ENCODE measurements at regions not wholly inside any gene's neighbourhood (a gene's known extent, or its start where the extent isn't known, plus 50 kb on each side); places are given as distances from the start of the nearest gene placed in this dataset.
"Not testable (repeated sequence)": the region's sequence is repeated elsewhere in the genome, so short reads cannot be mapped to it uniquely, and the experiment has no call there.

DNA sequence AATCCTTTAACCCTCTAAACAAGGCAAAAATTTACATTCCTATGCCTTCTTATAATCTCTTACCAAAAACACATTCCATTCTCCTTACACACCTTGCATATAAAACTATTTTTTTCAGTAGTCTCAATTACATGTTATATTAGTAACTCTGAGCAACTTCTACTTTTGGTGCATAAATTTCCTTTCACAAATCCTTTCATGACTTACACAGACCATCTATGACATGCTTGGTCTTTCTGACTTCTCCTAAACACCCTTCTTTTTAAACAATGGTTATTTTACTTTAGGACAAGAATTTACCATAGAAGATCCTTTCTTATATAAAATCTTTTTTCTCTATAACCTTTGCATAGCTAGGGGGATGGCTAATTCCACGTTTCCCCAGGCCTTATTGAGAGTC, 208.0 kb upstream of the ARRDC3 start:
- Mint-ChIP-seq H3K4me1 (ENCODE audit: low read depth) (no peaks in the 10 kb centered on the region), H3K36me3 (ENCODE audit: insufficient read depth in 2 of 2) (peaks cover 3 to 4% of the 10 kb centered on the region in 2 donors), H3K27ac (no peak overlapping the region), H3K9me3 (peaks cover 3 to 8% of the 10 kb centered on the region in 2 donors), H3K4me3 (no peak overlapping the region), H3K27me3 (ENCODE audit: low read depth) (no peaks in the 10 kb centered on the region)
- DNase-seq: no peak
- ATAC-seq (replicated peaks in 1 of 2): no peak

- peaks cover 3% of the 10 kb centered on the region in 2 donors for H3K9me3 Mint-ChIP-seq
- DNase-seq: no peak
- peaks cover 3 to 4% of the 10 kb centered on the region in 2 donors for H3K36me3 Mint-ChIP-seq (ENCODE audit: insufficient read depth in 2 of 2)
- no peak for ATAC-seq (replicated peaks in 1 of 2)
- H3K27me3 Mint-ChIP-seq (ENCODE audit: low read depth): no peaks in the 10 kb centered on the region
- no peak overlapping the region for H3K27ac Mint-ChIP-seq
- H3K4me1 Mint-ChIP-seq (ENCODE audit: low read depth): no peaks in the 10 kb centered on the region
- no peak overlapping the region for H3K4me3 Mint-ChIP-seq
Measured at GRCh38 chr5:91586232-91586631, 203.1 kb upstream of the ARRDC3 start.

DNA sequence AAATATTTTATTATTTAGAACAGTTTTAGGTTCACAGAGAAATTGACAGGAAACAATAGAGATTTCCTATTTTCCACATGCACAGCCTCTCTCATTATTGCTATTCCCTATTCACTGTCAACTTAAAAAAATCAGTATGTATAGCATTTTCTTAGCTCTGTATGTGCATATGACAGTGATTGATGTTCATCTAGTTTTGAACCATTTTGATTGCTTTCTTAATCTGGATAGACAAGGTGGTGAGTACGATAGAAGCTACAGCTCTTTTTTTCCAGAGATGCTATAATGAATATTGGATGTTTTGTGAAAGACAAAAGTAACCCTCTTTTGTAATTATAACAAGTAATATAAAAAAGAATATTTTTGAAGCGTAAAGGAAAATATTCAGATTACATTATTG, 201.2 kb upstream of the ARRDC3 start:
- Mint-ChIP-seq H3K27ac (no peak overlapping the region), H3K9me3 (no peaks in the 10 kb centered on the region), H3K4me1 (ENCODE audit: low read depth) (no peaks in the 10 kb centered on the region), H3K4me3 (no peak overlapping the region), H3K36me3 (ENCODE audit: insufficient read depth in 2 of 2) (no peaks in the 10 kb centered on the region), H3K27me3 (ENCODE audit: low read depth) (no peaks in the 10 kb centered on the region)
- ATAC-seq (replicated peaks in 1 of 2): no peak
- no peak for DNase-seq

GRCh38 chr5:91566012-91566411, 182.9 kb upstream of the ARRDC3 start:
- H3K36me3 Mint-ChIP-seq (ENCODE audit: insufficient read depth in 2 of 2); H3K4me3 Mint-ChIP-seq; H3K4me1 Mint-ChIP-seq (ENCODE audit: low read depth); H3K27me3 Mint-ChIP-seq (ENCODE audit: low read depth); H3K27ac Mint-ChIP-seq; ATAC-seq (replicated peaks in 1 of 2); DNase-seq: not testable (repeated sequence)
- peaks cover 21% of the 10 kb centered on the region in 2 donors for H3K9me3 Mint-ChIP-seq

DNA sequence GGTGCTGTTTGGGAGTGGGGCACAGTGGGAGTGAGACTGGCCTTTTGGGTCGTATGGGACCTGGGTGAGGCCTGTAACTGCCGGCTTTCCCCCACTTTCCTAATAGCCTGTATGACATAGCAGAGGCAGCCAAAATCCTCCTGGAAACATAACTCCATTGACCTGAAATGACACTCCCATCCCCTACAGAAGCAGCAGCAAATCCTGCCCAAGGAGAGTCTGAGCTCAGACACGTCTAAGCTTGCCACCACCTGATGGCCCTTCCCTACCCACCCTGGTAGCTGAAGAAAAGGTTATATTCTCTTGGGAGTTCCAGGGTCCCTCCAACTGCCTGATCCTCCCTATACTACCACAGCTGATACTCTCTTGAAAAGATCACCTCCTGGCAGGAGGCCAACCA, 179.8 kb upstream of the ARRDC3 start:
- H3K9me3 Mint-ChIP-seq: peaks cover 24 to 25% of the 10 kb centered on the region in 2 donors
- H3K36me3 Mint-ChIP-seq (ENCODE audit: insufficient read depth in 2 of 2): peaks cover 5 to 9% of the 10 kb centered on the region in 2 donors
- H3K4me3 Mint-ChIP-seq: no peak overlapping the region
- no peak overlapping the region for H3K27ac Mint-ChIP-seq
- no peaks in the 10 kb centered on the region for H3K4me1 Mint-ChIP-seq (ENCODE audit: low read depth)
- no peak for ATAC-seq (replicated peaks in 1 of 2)
- H3K27me3 Mint-ChIP-seq (ENCODE audit: low read depth): no peaks in the 10 kb centered on the region
- no peak for DNase-seq

DNA sequence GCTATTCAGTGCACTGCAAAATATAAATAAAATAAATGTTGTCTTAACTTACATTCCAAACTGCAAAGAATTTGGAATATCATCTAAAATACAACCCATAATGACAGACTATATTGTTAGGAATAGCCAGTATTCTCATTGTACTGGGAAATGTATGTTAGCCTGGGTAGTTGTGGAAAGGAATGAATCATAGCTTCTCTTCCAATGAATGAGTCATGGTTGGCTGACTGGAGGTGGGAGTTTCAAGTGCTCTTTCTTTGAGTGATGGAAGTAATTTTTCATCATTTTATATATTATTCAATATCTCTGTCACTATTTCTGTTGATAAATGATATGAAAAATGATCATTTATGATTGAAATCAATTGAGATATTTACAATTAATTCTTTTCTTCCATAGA, 158.6 kb upstream of the ARRDC3 start:
- H3K36me3 Mint-ChIP-seq (ENCODE audit: insufficient read depth in 2 of 2): no peaks in the 10 kb centered on the region
- no peak for ATAC-seq (replicated peaks in 1 of 2)
- peaks cover 2 to 4% of the 10 kb centered on the region in 2 donors for H3K9me3 Mint-ChIP-seq
- no peak overlapping the region for H3K4me3 Mint-ChIP-seq
- DNase-seq: no peak
- H3K4me1 Mint-ChIP-seq (ENCODE audit: low read depth): no peaks in the 10 kb centered on the region
- no peaks in the 10 kb centered on the region for H3K27me3 Mint-ChIP-seq (ENCODE audit: low read depth)
- no peak overlapping the region for H3K27ac Mint-ChIP-seq

- ATAC-seq (replicated peaks in 1 of 2): no peak
- H3K4me1 Mint-ChIP-seq (ENCODE audit: low read depth): no peaks in the 10 kb centered on the region
- no peak overlapping the region for H3K27ac Mint-ChIP-seq
- no peak for DNase-seq
- no peak overlapping the region for H3K4me3 Mint-ChIP-seq
- no peaks in the 10 kb centered on the region for H3K9me3 Mint-ChIP-seq
- no peaks in the 10 kb centered on the region for H3K27me3 Mint-ChIP-seq (ENCODE audit: low read depth)
- H3K36me3 Mint-ChIP-seq (ENCODE audit: insufficient read depth in 2 of 2): no peaks in the 10 kb centered on the region
Measured at GRCh38 chr5:91538179-91538578, 155.1 kb upstream of the ARRDC3 start.

GRCh38 chr5:91535499-91535898, 152.4 kb upstream of the ARRDC3 start:
- no peak for ATAC-seq (replicated peaks in 1 of 2)
- no peaks in the 10 kb centered on the region for H3K4me1 Mint-ChIP-seq (ENCODE audit: low read depth)
- H3K9me3 Mint-ChIP-seq: no peaks in the 10 kb centered on the region
- no peak overlapping the region for H3K4me3 Mint-ChIP-seq
- no peaks in the 10 kb centered on the region for H3K36me3 Mint-ChIP-seq (ENCODE audit: insufficient read depth in 2 of 2)
- no peaks in the 10 kb centered on the region for H3K27me3 Mint-ChIP-seq (ENCODE audit: low read depth)
- DNase-seq: no peak
- H3K27ac Mint-ChIP-seq: no peak overlapping the region

GRCh38 chr5:91534332-91534731, 151.2 kb upstream of the ARRDC3 start:
- peaks cover 0 to under 1% of the 10 kb centered on the region in 2 donors for H3K9me3 Mint-ChIP-seq
- no peak overlapping the region for H3K4me3 Mint-ChIP-seq
- H3K27ac Mint-ChIP-seq: no peak overlapping the region
- H3K4me1 Mint-ChIP-seq (ENCODE audit: low read depth): no peaks in the 10 kb centered on the region
- ATAC-seq (replicated peaks in 1 of 2) (no peak), DNase-seq (no peak)
- no peaks in the 10 kb centered on the region for H3K36me3 Mint-ChIP-seq (ENCODE audit: insufficient read depth in 2 of 2)
- H3K27me3 Mint-ChIP-seq (ENCODE audit: low read depth): no peaks in the 10 kb centered on the region

DNA sequence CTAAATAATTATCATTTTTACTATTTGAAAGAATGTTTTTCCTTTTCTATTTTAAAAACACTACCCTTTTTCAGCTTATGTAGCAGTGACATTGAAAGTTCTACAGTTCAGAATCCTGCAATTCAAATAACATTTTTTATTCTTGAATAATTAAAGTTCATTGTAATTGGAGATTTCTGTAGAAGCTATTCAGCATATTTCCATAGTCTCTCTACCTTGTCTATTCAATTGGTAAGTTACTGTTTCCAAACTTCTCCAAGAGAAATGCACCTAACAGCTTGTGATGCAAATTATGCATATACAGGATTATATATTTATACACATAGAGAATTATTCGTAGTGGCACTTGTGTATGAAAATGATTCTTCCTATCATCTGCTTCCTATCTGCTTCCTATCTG, 149.7 kb upstream of the ARRDC3 start:
- Mint-ChIP-seq H3K9me3 (peaks cover 0 to 3% of the 10 kb centered on the region in 2 donors), H3K27me3 (ENCODE audit: low read depth) (no peaks in the 10 kb centered on the region), H3K27ac (no peak overlapping the region), H3K4me3 (no peak overlapping the region), H3K36me3 (ENCODE audit: insufficient read depth in 2 of 2) (no peaks in the 10 kb centered on the region), H3K4me1 (ENCODE audit: low read depth) (no peaks in the 10 kb centered on the region)
- DNase-seq (no peak), ATAC-seq (replicated peaks in 1 of 2) (no peak)

DNA sequence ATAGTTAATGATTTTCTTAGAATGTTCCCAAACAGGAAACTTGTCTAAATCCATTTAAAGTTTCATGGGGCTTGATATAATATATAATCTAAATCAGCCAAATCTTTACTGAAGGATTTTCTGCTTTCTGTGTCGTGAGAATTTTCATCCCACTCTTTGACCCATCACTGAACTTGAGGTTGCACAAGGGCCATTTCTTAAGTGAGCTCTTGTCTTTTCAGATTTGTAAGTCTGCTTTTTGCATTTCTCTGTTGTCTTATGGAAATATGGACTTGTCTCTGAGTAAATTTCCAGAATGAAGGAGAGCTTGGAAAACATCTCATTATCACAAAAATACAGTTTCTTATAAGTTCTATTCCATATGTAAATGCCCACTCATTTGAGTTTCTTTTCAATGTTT, 149.2 kb upstream of the ARRDC3 start:
- no peaks in the 10 kb centered on the region for H3K4me1 Mint-ChIP-seq (ENCODE audit: low read depth)
- no peak for DNase-seq
- no peak for ATAC-seq (replicated peaks in 1 of 2)

GRCh38 chr5:91528831-91529230, 145.7 kb upstream of the ARRDC3 start:
- Mint-ChIP-seq H3K27ac (no peak overlapping the region), H3K4me3 (no peak overlapping the region), H3K9me3 (peaks cover 0 to 3% of the 10 kb centered on the region in 2 donors), H3K4me1 (ENCODE audit: low read depth) (no peaks in the 10 kb centered on the region), H3K36me3 (ENCODE audit: insufficient read depth in 2 of 2) (no peaks in the 10 kb centered on the region), H3K27me3 (ENCODE audit: low read depth) (no peaks in the 10 kb centered on the region)
- ATAC-seq (replicated peaks in 1 of 2) (no peak), DNase-seq (no peak)

More for the DNA sequence above, 149.2 kb upstream of the ARRDC3 start:
- H3K36me3 Mint-ChIP-seq (ENCODE audit: insufficient read depth in 2 of 2): no peaks in the 10 kb centered on the region
- peaks cover 0 to 3% of the 10 kb centered on the region in 2 donors for H3K9me3 Mint-ChIP-seq
- H3K27me3 Mint-ChIP-seq (ENCODE audit: low read depth): no peaks in the 10 kb centered on the region
- H3K4me3 Mint-ChIP-seq: no peak overlapping the region
- H3K27ac Mint-ChIP-seq: no peak overlapping the region

DNA sequence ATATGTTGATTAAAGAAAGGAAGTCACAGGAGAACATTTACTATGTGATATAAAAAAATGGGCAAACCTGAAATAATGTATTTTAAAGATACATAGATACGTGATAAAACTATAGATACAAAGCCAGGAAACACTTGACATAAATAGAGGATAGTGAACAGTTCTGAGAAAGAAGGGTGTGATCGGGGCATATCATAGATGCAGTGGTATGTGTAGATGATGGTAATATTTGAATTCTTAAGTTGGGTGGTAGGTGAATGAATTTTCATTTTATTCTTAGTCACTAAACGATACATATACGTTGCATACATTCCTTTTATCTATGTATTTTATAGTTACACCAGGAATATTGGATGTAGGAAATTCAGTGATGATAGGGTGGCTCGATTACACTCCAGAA, 138.7 kb upstream of the ARRDC3 start:
- ATAC-seq (replicated peaks in 1 of 2) (no peak), DNase-seq (no peak)
- Mint-ChIP-seq H3K4me1 (ENCODE audit: low read depth) (no peaks in the 10 kb centered on the region), H3K4me3 (no peak overlapping the region), H3K27ac (no peak overlapping the region), H3K36me3 (ENCODE audit: insufficient read depth in 2 of 2) (no peaks in the 10 kb centered on the region), H3K9me3 (no peaks in the 10 kb centered on the region), H3K27me3 (ENCODE audit: low read depth) (no peaks in the 10 kb centered on the region)

GRCh38 chr5:91521334-91521733, 138.2 kb upstream of the ARRDC3 start:
- DNase-seq: no peak
- no peaks in the 10 kb centered on the region for H3K36me3 Mint-ChIP-seq (ENCODE audit: insufficient read depth in 2 of 2)
- H3K4me1 Mint-ChIP-seq (ENCODE audit: low read depth): no peaks in the 10 kb centered on the region
- no peaks in the 10 kb centered on the region for H3K27me3 Mint-ChIP-seq (ENCODE audit: low read depth)
- no peak overlapping the region for H3K4me3 Mint-ChIP-seq
- H3K9me3 Mint-ChIP-seq: no peaks in the 10 kb centered on the region
- no peak for ATAC-seq (replicated peaks in 1 of 2)
- H3K27ac Mint-ChIP-seq: no peak overlapping the region
